ENCODE measurements at regions not wholly inside any gene's neighbourhood (a gene's known extent, or its start where the extent isn't known, plus 50 kb on each side); places are given as distances from the start of the nearest gene placed in this dataset.

GRCh38 chr14:53464376-53464775 lies 311.3 kb upstream of the DDHD1 start:
- no peak for DNase-seq (ENCODE audit: extremely low spot score)
- TF ChIP-seq ZNF384 (IDR thresholded peaks at IDR 0.05) (no peak), CTBP1 (IDR thresholded peaks at IDR 0.05; ENCODE audit: borderline replicate concordance) (no peak), ARNT (IDR thresholded peaks at IDR 0.05) (no peak), NFRKB (IDR thresholded peaks at IDR 0.05) (no peak), FOXA1 (IDR thresholded peaks at IDR 0.05) (no peak), PKNOX1 (IDR thresholded peaks at IDR 0.05) (no peak), HDGF (IDR thresholded peaks at IDR 0.05; ENCODE audit: borderline replicate concordance) (no peak), BHLHE40 (IDR thresholded peaks at IDR 0.05; ENCODE audit: borderline replicate concordance) (no peak), ELF4 (IDR thresholded peaks at IDR 0.05) (no peak), TARDBP (IDR thresholded peaks at IDR 0.05) (no peak), FOXM1 (IDR thresholded peaks at IDR 0.05; ENCODE audit: borderline replicate concordance) (no peak), SP1 (IDR thresholded peaks at IDR 0.05) (no peak), L3MBTL2 (conservative IDR thresholded peaks at IDR 0.05) (no peak), LEF1 (IDR thresholded peaks at IDR 0.05; ENCODE audit: borderline replicate concordance) (no peak)
- CTCF ChIA-PET = no interaction called here
- POLR2A ChIA-PET = no interaction called here

- DNase-seq (ENCODE audit: extremely low spot score) = no peak
- ChIA-PET CTCF (no interaction called here), POLR2A (no interaction called here)
Measured at GRCh38 chr14:53462931-53463778, 310.0 kb upstream of the DDHD1 start.

DNA sequence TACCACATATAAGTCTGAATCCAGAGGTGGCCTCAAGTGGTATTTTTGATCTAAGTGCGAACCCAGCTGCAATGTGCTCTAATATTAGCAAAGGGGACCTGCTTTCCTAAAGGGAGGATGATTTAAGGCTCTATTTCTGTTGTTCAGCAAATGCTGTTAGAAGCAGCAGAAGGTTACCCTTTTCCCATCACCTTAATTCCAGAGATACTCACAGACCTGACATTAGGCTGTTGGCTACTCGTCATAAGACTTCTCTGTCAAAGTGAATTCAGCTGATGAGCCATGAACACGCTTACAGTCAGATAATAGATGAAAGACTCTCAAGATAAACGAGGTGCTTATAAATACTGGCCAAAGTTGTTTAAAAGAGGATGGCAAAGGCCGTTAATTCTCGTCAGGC lies 308.7 kb upstream of the DDHD1 start:
- no peak for DNase-seq (ENCODE audit: extremely low spot score)
- ChIA-PET CTCF (no interaction called here), POLR2A (no interaction called here)
- TF ChIP-seq ELF4 (IDR thresholded peaks at IDR 0.05) = no peak
- no peak for TF ChIP-seq SP1 (IDR thresholded peaks at IDR 0.05)
- TF ChIP-seq ARNT (IDR thresholded peaks at IDR 0.05) = no peak
- no peak for TF ChIP-seq NFRKB (IDR thresholded peaks at IDR 0.05)
- no peak for TF ChIP-seq TARDBP (IDR thresholded peaks at IDR 0.05)
- TF ChIP-seq FOXM1 (IDR thresholded peaks at IDR 0.05; ENCODE audit: borderline replicate concordance) = no peak
- TF ChIP-seq L3MBTL2 (conservative IDR thresholded peaks at IDR 0.05) = no peak
- no peak for TF ChIP-seq HDGF (IDR thresholded peaks at IDR 0.05; ENCODE audit: borderline replicate concordance)
- no peak for TF ChIP-seq PKNOX1 (IDR thresholded peaks at IDR 0.05)
- TF ChIP-seq LEF1 (IDR thresholded peaks at IDR 0.05; ENCODE audit: borderline replicate concordance) = no peak
- no peak for TF ChIP-seq FOXA1 (IDR thresholded peaks at IDR 0.05)
- TF ChIP-seq BHLHE40 (IDR thresholded peaks at IDR 0.05; ENCODE audit: borderline replicate concordance) = no peak
- no peak for TF ChIP-seq CTBP1 (IDR thresholded peaks at IDR 0.05; ENCODE audit: borderline replicate concordance)
- no peak for TF ChIP-seq ZNF384 (IDR thresholded peaks at IDR 0.05)
- TF ChIP-seq SUZ12 (IDR thresholded peaks at IDR 0.05) = no peak
- TF ChIP-seq FOXK2 (IDR thresholded peaks at IDR 0.05) = no peak

More at GRCh38 chr14:53462931-53463778, 310.0 kb upstream of the DDHD1 start:
- TF ChIP-seq ELF4 (IDR thresholded peaks at IDR 0.05) (no peak), BHLHE40 (IDR thresholded peaks at IDR 0.05; ENCODE audit: borderline replicate concordance) (no peak)

GRCh38 chr14:53460544-53460943 lies 307.4 kb upstream of the DDHD1 start:
- POLR2A ChIA-PET = no interaction called here
- no peak for DNase-seq (ENCODE audit: extremely low spot score)
- CTCF ChIA-PET = interaction anchor here (0.5 kb wide), 1 partner anchor 1241 kb away, joined by 4 read pairs; no protein-coding TSS in a partner anchor
- TF ChIP-seq L3MBTL2 (conservative IDR thresholded peaks at IDR 0.05) (no peak), ARNT (IDR thresholded peaks at IDR 0.05) (no peak), CTBP1 (IDR thresholded peaks at IDR 0.05; ENCODE audit: borderline replicate concordance) (no peak), FOXM1 (IDR thresholded peaks at IDR 0.05; ENCODE audit: borderline replicate concordance) (no peak), TARDBP (IDR thresholded peaks at IDR 0.05) (no peak), SP1 (IDR thresholded peaks at IDR 0.05) (no peak), LEF1 (IDR thresholded peaks at IDR 0.05; ENCODE audit: borderline replicate concordance) (no peak), NFRKB (IDR thresholded peaks at IDR 0.05) (no peak), SUZ12 (IDR thresholded peaks at IDR 0.05) (no peak), ZNF384 (IDR thresholded peaks at IDR 0.05) (no peak), PKNOX1 (IDR thresholded peaks at IDR 0.05) (no peak), FOXA1 (IDR thresholded peaks at IDR 0.05) (no peak), HDGF (IDR thresholded peaks at IDR 0.05; ENCODE audit: borderline replicate concordance) (no peak), ELF4 (IDR thresholded peaks at IDR 0.05) (no peak), BHLHE40 (IDR thresholded peaks at IDR 0.05; ENCODE audit: borderline replicate concordance) (no peak), FOXK2 (IDR thresholded peaks at IDR 0.05) (no peak)

- POLR2A ChIA-PET = no interaction called here
- no peak for DNase-seq (ENCODE audit: extremely low spot score)
- CTCF ChIA-PET = interaction anchor here (0.6 kb wide), 1 partner anchor 35 kb away, joined by 3 read pairs; no protein-coding TSS in a partner anchor
- TF ChIP-seq HDGF (IDR thresholded peaks at IDR 0.05; ENCODE audit: borderline replicate concordance) (no peak), BHLHE40 (IDR thresholded peaks at IDR 0.05; ENCODE audit: borderline replicate concordance) (no peak)
Measured at GRCh38 chr14:53458368-53458814, 305.3 kb upstream of the DDHD1 start.

- DNase-seq (ENCODE audit: extremely low spot score) = no peak
- CTCF ChIA-PET = no interaction called here
- POLR2A ChIA-PET = no interaction called here
- TF ChIP-seq CTBP1 (IDR thresholded peaks at IDR 0.05; ENCODE audit: borderline replicate concordance) = no peak
Measured at GRCh38 chr14:53456931-53457330, 303.8 kb upstream of the DDHD1 start.

All from HEK293T (cell line).